ENCODE measurements at regions not wholly inside any gene's neighbourhood (a gene's known extent, or its start where the extent isn't known, plus 50 kb on each side); places are given as distances from the start of the nearest gene placed in this dataset.

DNA sequence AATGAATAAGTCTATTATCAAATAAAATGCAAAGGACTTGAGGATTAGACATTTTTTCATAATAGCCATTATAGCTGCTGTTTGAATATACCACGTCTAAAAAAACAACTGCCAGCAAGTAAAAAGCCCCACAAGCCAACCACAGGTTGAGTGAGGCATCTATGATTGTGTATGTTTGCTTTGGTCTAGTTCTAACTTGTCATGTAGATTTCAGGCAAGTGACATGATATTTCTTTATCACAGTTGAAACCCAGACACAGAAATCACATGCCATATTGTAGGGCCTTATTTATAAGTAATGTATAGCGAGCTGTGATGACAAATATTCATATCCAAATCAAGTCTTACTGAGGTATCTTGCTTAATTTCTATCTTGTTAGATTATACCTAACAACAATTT lies 225.8 kb downstream of the EMP1 start:
- Histone ChIP-seq H3K4me3 (ENCODE audit: low read depth in 2 of 2, low read length in 2 of 2) (no peak overlapping the region), H3K9me3 (ENCODE audit: control insufficient read depth, insufficient read depth, low read depth, low read length) (no peaks in the 10 kb centered on the region), H3K4me1 (ENCODE audit: control insufficient read depth, insufficient read depth, low read length) (no peaks in the 10 kb centered on the region), H3K36me3 (ENCODE audit: control insufficient read depth, insufficient read depth, low read length) (no peaks in the 10 kb centered on the region), H3K27me3 (ENCODE audit: control insufficient read depth, insufficient read depth, low read length) (no peaks in the 10 kb centered on the region), H3K27ac (ENCODE audit: low read length) (no peak overlapping the region)
- in situ Hi-C loops (cut with HindIII; ENCODE audit: low pct_unique_long_range_greater_than_20kb, low sequenced_read_pairs), result no loop called here
- BruUV-seq (replicated peaks), result no TSS peak
- POLR2A ChIA-PET, result no interaction called here
- intact Hi-C loops (cut with micrococcal nuclease; ENCODE audit: unreplicated experiment), result no loop called here
- DNase-seq (ENCODE audit: low read depth, low spot score) (no peak), ATAC-seq (no peak)
- CTCF ChIA-PET, result no interaction called here
- TF ChIP-seq, protein P1, sequence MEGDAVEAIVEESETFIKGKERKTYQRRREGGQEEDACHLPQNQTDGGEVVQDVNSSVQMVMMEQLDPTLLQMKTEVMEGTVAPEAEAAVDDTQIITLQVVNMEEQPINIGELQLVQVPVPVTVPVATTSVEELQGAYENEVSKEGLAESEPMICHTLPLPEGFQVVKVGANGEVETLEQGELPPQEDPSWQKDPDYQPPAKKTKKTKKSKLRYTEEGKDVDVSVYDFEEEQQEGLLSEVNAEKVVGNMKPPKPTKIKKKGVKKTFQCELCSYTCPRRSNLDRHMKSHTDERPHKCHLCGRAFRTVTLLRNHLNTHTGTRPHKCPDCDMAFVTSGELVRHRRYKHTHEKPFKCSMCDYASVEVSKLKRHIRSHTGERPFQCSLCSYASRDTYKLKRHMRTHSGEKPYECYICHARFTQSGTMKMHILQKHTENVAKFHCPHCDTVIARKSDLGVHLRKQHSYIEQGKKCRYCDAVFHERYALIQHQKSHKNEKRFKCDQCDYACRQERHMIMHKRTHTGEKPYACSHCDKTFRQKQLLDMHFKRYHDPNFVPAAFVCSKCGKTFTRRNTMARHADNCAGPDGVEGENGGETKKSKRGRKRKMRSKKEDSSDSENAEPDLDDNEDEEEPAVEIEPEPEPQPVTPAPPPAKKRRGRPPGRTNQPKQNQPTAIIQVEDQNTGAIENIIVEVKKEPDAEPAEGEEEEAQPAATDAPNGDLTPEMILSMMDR (IDR thresholded peaks at IDR 0.05), result no peak
- TF ChIP-seq REST (IDR thresholded peaks at IDR 0.05; ENCODE audit: insufficient read depth in 1 of 2, low read depth in 2 of 2, low read length in 1 of 2) (no peak), SIN3A (IDR thresholded peaks at IDR 0.05; ENCODE audit: borderline replicate concordance, insufficient read depth, low read depth, low read length) (no peak), POLR2AphosphoS5 (IDR thresholded peaks at IDR 0.05; ENCODE audit: low read depth, low read length) (no peak)

DNA sequence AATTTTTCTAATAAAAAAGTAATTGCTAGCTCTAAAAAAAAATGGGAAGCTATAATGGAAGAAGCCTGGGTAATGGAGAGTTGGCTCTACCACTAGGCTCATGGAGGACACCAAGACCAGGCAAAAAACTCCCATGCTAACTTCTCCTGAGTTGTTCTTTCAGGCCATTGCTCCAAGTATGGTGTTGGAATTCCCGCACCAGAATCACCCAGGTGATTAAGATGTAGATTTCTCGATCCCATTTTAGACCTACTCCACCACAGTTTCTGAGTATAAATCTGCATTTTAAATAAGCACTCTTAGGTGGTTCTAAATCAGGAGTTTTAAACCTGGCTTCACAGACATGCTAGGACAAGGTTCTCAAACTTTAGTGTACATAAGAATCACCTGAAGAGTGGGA lies 221.0 kb downstream of the EMP1 start:
- Histone ChIP-seq H3K36me3 (ENCODE audit: control insufficient read depth, insufficient read depth, low read length) (no peaks in the 10 kb centered on the region), H3K4me1 (ENCODE audit: control insufficient read depth, insufficient read depth, low read length) (no peaks in the 10 kb centered on the region), H3K9me3 (ENCODE audit: control insufficient read depth, insufficient read depth, low read depth, low read length) (no peaks in the 10 kb centered on the region), H3K27me3 (ENCODE audit: control insufficient read depth, insufficient read depth, low read length) (no peaks in the 10 kb centered on the region), H3K27ac (ENCODE audit: low read length) (no peak overlapping the region), H3K4me3 (ENCODE audit: low read depth in 2 of 2, low read length in 2 of 2) (no peak overlapping the region)
- intact Hi-C loops (cut with micrococcal nuclease; ENCODE audit: unreplicated experiment), result no loop called here
- BruUV-seq (replicated peaks), result no TSS peak
- in situ Hi-C loops (cut with HindIII; ENCODE audit: low pct_unique_long_range_greater_than_20kb, low sequenced_read_pairs), result no loop called here
- DNase-seq (ENCODE audit: low read depth, low spot score) (no peak), ATAC-seq (no peak)
- ChIA-PET CTCF (no interaction called here), POLR2A (no interaction called here)
- TF ChIP-seq REST (IDR thresholded peaks at IDR 0.05; ENCODE audit: insufficient read depth in 1 of 2, low read depth in 2 of 2, low read length in 1 of 2), result no peak
- TF ChIP-seq, protein P1 (IDR thresholded peaks at IDR 0.05), result no peak
- TF ChIP-seq SIN3A (IDR thresholded peaks at IDR 0.05; ENCODE audit: borderline replicate concordance, insufficient read depth, low read depth, low read length), result no peak
- TF ChIP-seq TCF7L2 (IDR thresholded peaks at IDR 0.05; ENCODE audit: low read depth, low read length), result no peak
- no peak for TF ChIP-seq POLR2AphosphoS5 (IDR thresholded peaks at IDR 0.05; ENCODE audit: low read depth, low read length)

All from Panc1 (cell line).